HG02884 (cell line): ENCODE measurements at regions not wholly inside any gene's neighbourhood (a gene's known extent, or its start where the extent isn't known, plus 50 kb on each side); places are given as distances from the start of the nearest gene placed in this dataset.

Source experiments
- ATAC-seq: cut with Tn5 transposase; IDR thresholded peaks from one replicate; pipeline ENCODE4 v1.9.1; 2021; ENCODE audit warnings: mild to moderate bottlenecking, moderate library complexity; ENCODE audit not compliant: unreplicated experiment

- no peak for ATAC-seq
Observed at GRCh38 chr4:123919576-123920098, 523.0 kb downstream of the SPRY1 start.

GRCh38 chr4:123921339-123921738, 524.7 kb downstream of the SPRY1 start:
- no peak for ATAC-seq

DNA sequence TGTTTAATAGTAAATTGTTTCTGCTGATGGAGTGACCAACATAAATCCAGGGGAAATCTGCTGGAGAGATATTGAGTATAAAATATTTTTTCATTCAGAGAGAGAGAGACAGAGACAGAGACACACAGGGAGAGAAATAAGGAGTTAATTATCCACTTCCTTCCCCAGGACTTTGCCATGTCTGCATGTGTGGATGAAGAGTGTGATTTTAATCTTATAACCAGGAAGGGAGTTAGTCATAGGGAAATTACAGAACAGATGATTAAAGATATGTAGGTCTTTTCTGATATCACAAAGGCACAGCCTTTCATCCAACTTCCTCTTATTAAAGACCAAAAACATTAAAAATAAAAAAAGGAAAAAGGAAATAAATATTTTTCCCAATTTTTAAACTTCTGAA, 526.3 kb downstream of the SPRY1 start:
- ATAC-seq, result no peak

DNA sequence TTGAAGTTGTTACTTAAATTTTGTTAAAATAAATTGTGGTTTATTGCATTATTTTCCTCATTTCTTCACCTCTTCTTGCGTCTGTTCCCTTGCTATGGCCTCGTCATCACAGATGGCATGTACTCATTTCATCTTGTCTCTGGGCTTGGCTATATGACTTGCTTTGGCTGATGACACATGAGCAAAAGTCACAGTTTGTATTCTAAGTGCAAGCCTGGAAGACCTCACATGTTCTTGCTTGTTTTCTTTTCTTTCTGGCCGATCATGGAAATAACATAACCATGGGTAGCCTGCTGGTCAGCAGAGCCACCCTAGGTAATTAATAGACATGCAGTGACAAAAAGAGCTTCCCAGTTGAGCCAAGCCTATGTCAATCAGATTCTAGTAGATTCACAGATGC, 527.9 kb downstream of the SPRY1 start:
- no peak for ATAC-seq

- ATAC-seq, result no peak
Observed at GRCh38 chr4:123929565-123929964, 533.0 kb downstream of the SPRY1 start.

- ATAC-seq, result no peak
Observed at GRCh38 chr4:123930996-123931395, 534.4 kb downstream of the SPRY1 start.

DNA sequence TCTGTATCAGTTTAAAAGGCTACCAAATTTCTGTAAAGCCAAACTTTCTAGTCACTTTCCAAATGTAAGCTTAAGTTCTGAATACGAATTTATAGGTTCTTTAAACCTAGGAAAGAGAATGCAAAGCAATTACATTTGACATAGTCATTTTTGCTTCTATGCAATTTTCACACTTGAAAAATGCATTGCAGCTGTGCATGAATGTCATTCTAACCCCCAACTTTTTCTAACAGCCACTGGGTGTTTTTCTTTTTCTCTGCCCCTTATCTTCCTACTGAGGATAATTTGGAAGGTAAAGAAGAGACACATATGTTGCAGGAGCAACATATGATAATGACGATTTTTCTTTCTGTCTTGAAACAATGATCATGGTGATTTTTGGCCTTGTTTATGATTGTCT, 537.5 kb downstream of the SPRY1 start:
- ATAC-seq, result no peak

- ATAC-seq, result no peak
Observed at GRCh38 chr4:123936621-123937043, 540.0 kb downstream of the SPRY1 start.

- no peak for ATAC-seq
Observed at GRCh38 chr4:123937581-123937980, 541.0 kb downstream of the SPRY1 start.

- ATAC-seq, result no peak
Observed at GRCh38 chr4:123939621-123940020, 543.0 kb downstream of the SPRY1 start.

- no peak for ATAC-seq
Observed at GRCh38 chr4:123940604-123941003, 544.0 kb downstream of the SPRY1 start.

GRCh38 chr4:123941306-123941705, 544.7 kb downstream of the SPRY1 start:
- ATAC-seq, result no peak

GRCh38 chr4:123943976-123944375, 547.4 kb downstream of the SPRY1 start:
- ATAC-seq, result no peak

DNA sequence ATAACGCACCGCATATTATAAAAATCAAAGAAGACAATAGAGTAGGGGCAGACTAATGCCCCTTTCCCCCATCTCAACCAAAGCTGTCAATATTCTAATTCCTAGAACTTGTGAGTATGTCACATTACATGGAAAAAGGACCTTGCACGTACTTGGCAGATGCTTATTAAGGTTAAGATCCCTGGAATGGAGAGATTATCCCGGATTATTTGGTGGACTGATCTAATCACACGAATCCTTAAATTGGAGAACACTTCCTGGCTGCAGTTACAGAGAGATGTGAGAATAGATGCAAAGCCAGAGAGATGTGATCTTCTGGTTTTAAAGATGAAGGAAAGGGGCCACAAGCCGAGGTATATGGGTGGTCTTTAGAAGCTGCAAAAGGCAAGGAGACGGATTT, 548.7 kb downstream of the SPRY1 start:
- ATAC-seq, result no peak

- ATAC-seq, result no peak
Observed at GRCh38 chr4:123950530-123950929, 553.9 kb downstream of the SPRY1 start.

DNA sequence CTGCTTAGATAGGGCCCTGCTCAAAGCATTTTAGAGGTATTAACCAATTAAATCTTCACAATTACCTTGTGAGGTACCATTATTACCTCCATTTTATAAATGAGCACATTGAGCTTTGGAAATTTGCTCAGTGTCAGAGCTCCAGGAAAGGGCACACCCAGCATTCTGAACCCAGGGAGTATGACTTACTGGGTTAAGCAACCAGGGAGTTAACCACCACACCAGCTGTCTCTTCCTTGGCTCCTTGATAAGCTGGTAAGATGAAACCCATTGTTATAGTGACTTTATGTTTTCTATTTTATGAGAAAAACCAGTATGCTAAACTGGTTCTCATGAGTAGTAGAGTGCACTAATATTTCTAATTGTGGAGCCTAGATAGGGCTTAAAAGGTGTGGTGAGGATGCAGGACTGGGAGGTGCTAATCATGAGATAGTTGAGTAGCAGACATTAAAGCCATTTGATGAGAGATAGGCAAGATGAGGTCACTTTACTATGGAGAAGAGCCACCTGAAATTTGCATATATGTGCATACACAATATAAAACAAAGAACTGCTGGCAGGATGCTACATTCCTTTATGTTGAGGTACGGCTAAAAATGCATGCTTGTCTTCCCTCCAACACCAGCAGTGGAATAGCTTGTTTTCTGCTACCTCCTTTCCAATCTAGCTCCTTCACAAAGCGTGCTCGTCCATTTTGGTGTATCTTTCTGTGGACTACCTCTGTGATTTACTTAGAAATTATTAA, 556.1 kb downstream of the SPRY1 start:
- no peak for ATAC-seq

DNA sequence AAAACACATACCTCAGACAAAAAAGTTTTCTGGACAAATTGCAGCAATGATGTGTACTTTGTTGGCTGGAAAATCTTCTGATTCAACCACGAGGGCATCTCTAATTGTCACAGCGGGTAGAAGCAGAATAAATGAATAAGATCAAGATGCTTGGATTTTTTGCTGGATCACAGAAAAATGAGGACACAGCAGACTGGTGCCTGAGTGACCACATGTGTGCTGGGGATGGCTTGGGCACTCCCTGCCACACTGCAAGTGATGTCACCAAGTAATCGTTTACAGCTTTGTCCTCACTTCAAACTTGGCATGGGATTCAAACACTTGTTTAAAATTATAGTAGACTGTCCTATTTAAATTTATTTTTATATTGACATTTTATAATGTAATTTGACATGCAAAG, 557.0 kb downstream of the SPRY1 start:
- ATAC-seq, result no peak

DNA sequence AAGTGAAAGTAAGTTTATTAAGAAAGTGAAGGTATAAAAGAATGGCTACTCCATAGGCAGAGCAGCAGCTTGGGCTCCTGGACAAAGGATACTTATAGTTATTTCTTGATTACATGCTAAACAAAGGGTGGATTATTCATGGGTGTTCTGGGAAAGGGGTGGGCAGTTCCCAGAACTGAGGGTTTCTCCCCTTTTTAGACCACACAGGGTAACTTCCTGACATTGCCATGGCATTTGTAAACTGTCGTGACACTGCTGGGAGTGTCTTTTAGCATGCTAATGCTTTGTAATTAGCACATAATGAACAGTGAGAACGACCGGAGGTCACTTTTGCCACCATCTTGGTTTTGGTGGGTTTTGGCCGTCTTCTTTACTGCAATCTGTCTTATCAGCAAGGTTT, 557.6 kb downstream of the SPRY1 start:
- no peak for ATAC-seq

- ATAC-seq, result no peak
Observed at GRCh38 chr4:123955167-123955800, 558.7 kb downstream of the SPRY1 start.

DNA sequence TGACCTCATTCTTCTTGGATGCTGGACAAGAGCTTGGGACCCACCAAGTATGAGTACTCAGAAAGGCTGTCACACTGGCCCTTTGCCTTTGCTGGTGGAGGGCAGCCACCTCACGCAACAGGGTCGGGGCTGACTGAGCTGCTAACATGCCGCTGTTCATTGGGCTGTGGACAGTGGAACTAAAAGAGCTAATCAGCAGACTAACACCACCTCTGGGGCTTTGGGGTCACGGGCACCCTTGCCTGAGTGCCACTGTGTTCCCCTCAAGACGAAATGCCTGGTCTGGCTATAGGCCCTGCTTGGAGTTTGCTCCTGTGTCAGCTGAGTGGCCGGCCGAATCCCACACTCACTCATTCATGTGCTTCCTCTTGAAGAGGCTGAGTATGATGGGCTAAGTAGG, 559.6 kb downstream of the SPRY1 start:
- no peak for ATAC-seq

DNA sequence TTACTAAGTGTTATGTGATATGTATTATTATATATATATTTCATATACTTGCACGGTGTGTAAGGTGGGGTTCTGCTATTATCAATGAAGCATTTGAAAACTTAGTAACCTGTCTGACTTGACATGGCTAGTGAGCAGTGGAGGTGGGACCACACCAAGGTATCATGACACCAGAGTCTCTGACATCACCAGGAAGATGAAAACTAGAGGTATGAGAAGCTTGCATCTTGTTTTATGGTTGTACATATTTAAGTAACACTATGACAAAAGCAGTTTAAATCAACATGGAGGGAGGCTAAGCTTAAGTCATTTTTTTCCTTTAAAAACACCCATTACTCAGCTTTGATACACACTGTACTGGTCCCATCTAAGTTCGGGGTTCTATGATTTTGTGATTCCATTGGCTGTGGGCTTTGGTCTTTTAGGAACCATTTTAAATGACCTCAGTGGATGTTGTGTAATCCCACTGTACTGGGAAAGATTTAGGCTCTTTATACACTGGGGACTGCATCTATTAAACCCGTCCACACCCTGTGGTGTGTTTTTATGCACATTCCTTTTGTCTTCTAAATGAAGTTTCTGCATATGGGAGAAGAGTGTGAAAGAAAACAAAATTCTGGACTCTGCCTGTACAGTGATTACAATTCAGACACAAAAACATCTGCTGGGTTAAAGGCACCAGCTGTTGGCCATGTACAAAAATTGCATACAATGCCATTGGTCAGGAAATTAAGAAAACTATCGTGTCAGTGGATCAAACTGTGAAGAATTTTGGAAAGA, 570.6 kb downstream of the SPRY1 start:
- no peak for ATAC-seq

DNA sequence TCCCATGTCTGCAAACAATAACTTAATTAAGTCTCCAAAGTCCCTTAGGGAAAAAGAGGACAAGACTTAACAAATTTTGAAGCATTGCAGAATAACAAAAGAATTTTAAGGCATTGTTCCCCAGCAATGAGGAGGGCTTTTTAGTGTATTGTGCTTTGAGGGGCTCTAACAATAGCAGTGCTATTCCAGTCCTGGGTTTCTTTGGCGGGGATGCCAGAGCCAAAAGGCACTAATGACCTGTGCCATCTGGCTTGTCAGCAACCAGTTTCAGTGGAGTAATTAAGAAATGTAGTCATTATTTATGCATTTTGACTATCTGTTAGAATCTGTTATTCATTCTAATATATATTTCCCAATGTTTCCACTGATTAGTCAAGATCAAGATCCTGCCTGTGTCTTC, 575.4 kb downstream of the SPRY1 start:
- ATAC-seq, result no peak
